ENCODE measurements at regions not wholly inside any gene's neighbourhood (a gene's known extent, or its start where the extent isn't known, plus 50 kb on each side); places are given as distances from the start of the nearest gene placed in this dataset.
"Not testable (repeated sequence)": the region's sequence is repeated elsewhere in the genome, so short reads cannot be mapped to it uniquely, and the experiment has no call there.

GRCh38 chr2:118417406-118418120 is 329.3 kb downstream of the INSIG2 start:
- 47 to 63% methylated on average over 3 of the region's 3 CpGs for WGBS, 2 donors
- Histone ChIP-seq H3K27ac (no peak overlapping the region), H3K36me3 (no peaks in the 10 kb centered on the region), H3K9me3 (no peaks in the 10 kb centered on the region), H3K27me3 (no peaks in the 10 kb centered on the region), H3K4me3 (replicated peaks in 1 of 3) (no peak overlapping the region), H3K4me1 (no peaks in the 10 kb centered on the region)
- no peak for DNase-seq
- intact Hi-C loops (cut with DNase I): no loop called here
- TF ChIP-seq POLR2A (IDR thresholded peaks at IDR 0.05) (no peak), CTCF (IDR thresholded peaks at IDR 0.05) (no peak)

- H3K4me3 ChIP-seq (replicated peaks in 1 of 3); H3K27me3 ChIP-seq; H3K4me1 ChIP-seq; H3K36me3 ChIP-seq; H3K27ac ChIP-seq; H3K9me3 ChIP-seq; DNase-seq; intact Hi-C loops (cut with DNase I): not testable (repeated sequence)
- WGBS, 2 donors: 78 to 82% methylated on average over 1 of the region's 1 CpG
Observed at GRCh38 chr2:118415186-118415585, 326.9 kb downstream of the INSIG2 start.

GRCh38 chr2:118403658-118404451 is 315.6 kb downstream of the INSIG2 start:
- Histone ChIP-seq H3K27ac (no peak overlapping the region), H3K4me3 (replicated peaks in 1 of 3) (no peak overlapping the region), H3K4me1 (no peaks in the 10 kb centered on the region), H3K9me3 (no peaks in the 10 kb centered on the region), H3K36me3 (no peaks in the 10 kb centered on the region), H3K27me3 (no peaks in the 10 kb centered on the region)
- no peak for DNase-seq
- intact Hi-C loops (cut with DNase I): no loop called here
- 76 to 77% methylated on average over 5 of the region's 5 CpGs for WGBS, 2 donors
- TF ChIP-seq CTCF (IDR thresholded peaks at IDR 0.05) (no peak), POLR2A (IDR thresholded peaks at IDR 0.05) (no peak)

- no peaks in the 10 kb centered on the region for H3K9me3 ChIP-seq
- H3K4me1 ChIP-seq: no peaks in the 10 kb centered on the region
- no peaks in the 10 kb centered on the region for H3K27me3 ChIP-seq
- no peak overlapping the region for H3K4me3 ChIP-seq (replicated peaks in 1 of 3)
- intact Hi-C loops (cut with DNase I): no loop called here
- H3K36me3 ChIP-seq: no peaks in the 10 kb centered on the region
- 63 to 65% methylated on average over 2 of the region's 2 CpGs for whole genome bisulfite sequencing, 2 donors
- DNase-seq: no peak
- H3K27ac ChIP-seq: no peak overlapping the region
- no peak for TF ChIP-seq CTCF (IDR thresholded peaks at IDR 0.05)
- TF ChIP-seq POLR2A (IDR thresholded peaks at IDR 0.05): no peak
Observed at GRCh38 chr2:118388771-118389170, 300.5 kb downstream of the INSIG2 start.

GRCh38 chr2:118387509-118387908 is 299.2 kb downstream of the INSIG2 start:
- no peaks in the 10 kb centered on the region for H3K4me1 ChIP-seq
- H3K9me3 ChIP-seq: no peaks in the 10 kb centered on the region
- intact Hi-C loops (cut with DNase I): no loop called here
- TF ChIP-seq POLR2A (IDR thresholded peaks at IDR 0.05) (no peak), CTCF (IDR thresholded peaks at IDR 0.05) (no peak)
- no peaks in the 10 kb centered on the region for H3K36me3 ChIP-seq
- no peak overlapping the region for H3K27ac ChIP-seq
- 33 to 56% methylated on average over 1 of the region's 1 CpG for WGBS, 2 donors
- DNase-seq: no peak
- H3K27me3 ChIP-seq: no peaks in the 10 kb centered on the region
- H3K4me3 ChIP-seq (replicated peaks in 1 of 3): no peak overlapping the region

All from thyroid gland (tissue), 4 donors.